ENCODE measurements at regions not wholly inside any gene's neighbourhood (a gene's known extent, or its start where the extent isn't known, plus 50 kb on each side); places are given as distances from the start of the nearest gene placed in this dataset.
"Not testable (repeated sequence)": the region's sequence is repeated elsewhere in the genome, so short reads cannot be mapped to it uniquely, and the experiment has no call there.

- not testable (repeated sequence) for TF ChIP-seq CTCF (IDR thresholded peaks at IDR 0.05; ENCODE audit: insufficient read depth, low read length, poor library complexity, severe bottlenecking); EZH2phosphoT487 (conservative IDR thresholded peaks at IDR 0.05; ENCODE audit: low read length)
These were observed 127.1 kb downstream of the NXPE2 start for GRCh38 chr11:114805431-114805830.

All from SU-DHL-6 (cell line).